Heart right ventricle (tissue), 16 donors: ENCODE measurements at regions not wholly inside any gene's neighbourhood (a gene's known extent, or its start where the extent isn't known, plus 50 kb on each side); places are given as distances from the start of the nearest gene placed in this dataset.

ENCODE experiments used
- ATAC-seq, 8 donors: fragments of 200-7000 bp; cut with Tn5 transposase; one replicate each; pipeline ENCODE4 v1.9.1; 2020; ENCODE audit warnings: mild to moderate bottlenecking in 8 of 8, moderate library complexity in 8 of 8, moderate number of reproducible peaks in 1 of 8
- DNase-seq, 2 donors: peaks; one replicate each; pipeline ENCODE4 v3.0.0-alpha.2; 2020
- H3K27ac ChIP-seq, 10 donors: fragments of 200-600 bp; sonication (generic) in 2 of 10; one replicate each; pipeline versions ENCODE4 v1.5.0 to v1.8.0; 2020 to 2022; ENCODE audit warnings: mild to moderate bottlenecking in 3 of 10
- H3K27me3 ChIP-seq, 7 donors: fragments of 200-600 bp; one replicate each; pipeline ENCODE4 v1.8.0; 2021 to 2022; ENCODE audit warnings: mild to moderate bottlenecking in 2 of 7
- H3K36me3 ChIP-seq, 9 donors: fragments of 200-600 bp; sonication (generic) in 1 of 9; one replicate each; pipeline versions ENCODE4 v1.5.0 to v1.8.0; 2020 to 2022; ENCODE audit warnings: mild to moderate bottlenecking in 2 of 9
- H3K4me1 ChIP-seq, 9 donors: fragments of 200-600 bp; sonication (generic) in 1 of 9; one replicate each; pipeline versions ENCODE4 v1.5.0 to v1.8.0; 2020 to 2022; ENCODE audit warnings: mild to moderate bottlenecking in 4 of 9
- H3K4me3 ChIP-seq, 10 donors: fragments of 200-600 bp; sonication (generic) in 2 of 10; one replicate each; pipeline versions ENCODE4 v1.5.0 to v1.8.0; 2020 to 2022; ENCODE audit warnings: mild to moderate bottlenecking in 7 of 10, moderate library complexity in 2 of 10
- H3K9me3 ChIP-seq, 11 donors: fragments of 200-600 bp in 10 of 11; sonication (generic) in 2 of 11; one replicate each; pipeline versions ENCODE4 v1.5.0 to v1.8.0; 2013 to 2022; ENCODE audit warnings: mild to moderate bottlenecking in 2 of 11, control low read depth in 1 of 11, moderate library complexity in 1 of 11
- WGBS, 2 donors: extraction: QIAGEN DNeasy Blood & Tissue Kit; methylation state at CpG; one replicate each; pipeline ENCODE4 v1.1.7; 2013; ENCODE audit warnings: inconsistent platforms in 1 of 2; 5-methylcytosine and 5-hydroxymethylcytosine counted together
- intact Hi-C, 10 donors: fragments of 100-400 bp; cut with DNase I; formaldehyde crosslinking; loops; one replicate each; pipeline versions ENCODE4 v1.11.1 to v1.14.2; 2022
- TF ChIP-seq, protein P1 (sequence below), 9 donors: fragments of 200-600 bp; sonication (generic) in 2 of 9; IDR thresholded peaks; one replicate each; pipeline versions ENCODE4 v1.5.0 to v1.8.0; 2021 to 2022; ENCODE audit warnings: antibody characterized with exemption in 9 of 9, mild to moderate bottlenecking in 5 of 9, moderate library complexity in 1 of 9
- donor health status: Arrhythmogenic right ventricular cardiomyopathy.
- donor health status: ischemic (EF 13 %, LVEDD 7.1; RV severe dilation, severe dysfunction).
- donor health status: healthy with polysubstance abuse.
- donor health status: DM: no; HTN: yes; CAD: no.
- donor health status: DM: no; HTN: no; CAD: no.
- donor health status: ischemic (EF 25% LVEDD 6.9; RV normal size, moderate dysfunction).
- donor health status: ischemic (EF 25% LVEDD 5.7; RV mildly dilated, moderate dysfunction).
- donor health status: healthy.
- donor health status: DM: yes; HTN: yes; CAD: no.
- donor health status: Ischemic cardiomyopathy.
- donor health status: ischemic (EF 35%, LVEDD 5.7; RV mildly dilated, moderate dysfunction).
- donor health status: nonischemic (EF 11% LVEDD 7.7; RV severe dilation, severe dysfunction).
- donor health status: DM: yes; HTN: yes; CAD: no.
- donor health status: PGD.
- donor health status: ischemic (EF 29% LVEDD 5.4; RV normal size, mild dysfunction).
- donor health status: nonischemic (EF 23%, LVEDD 6.1; RV moderate dilation, normal function).

DNA sequence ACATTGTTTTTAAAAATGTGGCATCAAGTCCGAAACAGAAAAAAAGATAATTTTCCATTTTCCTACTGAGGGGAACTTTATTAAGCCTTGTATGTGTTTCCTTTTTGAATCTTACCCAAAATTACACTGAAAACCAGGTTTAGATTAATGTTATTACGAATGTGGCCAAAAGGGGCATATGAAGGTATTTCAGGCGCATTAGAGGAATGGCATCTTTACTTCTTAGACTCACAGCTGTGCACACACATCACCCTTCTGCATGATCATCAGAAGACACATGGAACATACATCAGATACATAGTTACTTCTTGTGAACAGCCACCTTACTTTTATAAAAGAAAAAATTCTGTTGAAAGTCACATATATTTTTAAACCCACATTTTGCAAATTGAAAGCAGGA lies 58.6 kb upstream of the ZPBP start:
- Histone ChIP-seq H3K27me3 (peaks cover 0 to 9% (median 3%) of the 10 kb centered on the region in 7 donors), H3K36me3 (no peaks in the 10 kb centered on the region), H3K4me1 (peaks cover 0 to 6% (median 0%) of the 10 kb centered on the region in 9 donors), H3K27ac (no peak overlapping the region), H3K4me3 (no peak overlapping the region), H3K9me3 (no peaks in the 10 kb centered on the region)
- intact Hi-C loops = no loop called here
- TF ChIP-seq, protein P1, sequence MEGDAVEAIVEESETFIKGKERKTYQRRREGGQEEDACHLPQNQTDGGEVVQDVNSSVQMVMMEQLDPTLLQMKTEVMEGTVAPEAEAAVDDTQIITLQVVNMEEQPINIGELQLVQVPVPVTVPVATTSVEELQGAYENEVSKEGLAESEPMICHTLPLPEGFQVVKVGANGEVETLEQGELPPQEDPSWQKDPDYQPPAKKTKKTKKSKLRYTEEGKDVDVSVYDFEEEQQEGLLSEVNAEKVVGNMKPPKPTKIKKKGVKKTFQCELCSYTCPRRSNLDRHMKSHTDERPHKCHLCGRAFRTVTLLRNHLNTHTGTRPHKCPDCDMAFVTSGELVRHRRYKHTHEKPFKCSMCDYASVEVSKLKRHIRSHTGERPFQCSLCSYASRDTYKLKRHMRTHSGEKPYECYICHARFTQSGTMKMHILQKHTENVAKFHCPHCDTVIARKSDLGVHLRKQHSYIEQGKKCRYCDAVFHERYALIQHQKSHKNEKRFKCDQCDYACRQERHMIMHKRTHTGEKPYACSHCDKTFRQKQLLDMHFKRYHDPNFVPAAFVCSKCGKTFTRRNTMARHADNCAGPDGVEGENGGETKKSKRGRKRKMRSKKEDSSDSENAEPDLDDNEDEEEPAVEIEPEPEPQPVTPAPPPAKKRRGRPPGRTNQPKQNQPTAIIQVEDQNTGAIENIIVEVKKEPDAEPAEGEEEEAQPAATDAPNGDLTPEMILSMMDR (IDR thresholded peaks at IDR 0.05) = no peak
- no peak for ATAC-seq
- no peak for DNase-seq
- WGBS, 2 donors = 53 to 58% methylated on average over 3 of the region's 3 CpGs

DNA sequence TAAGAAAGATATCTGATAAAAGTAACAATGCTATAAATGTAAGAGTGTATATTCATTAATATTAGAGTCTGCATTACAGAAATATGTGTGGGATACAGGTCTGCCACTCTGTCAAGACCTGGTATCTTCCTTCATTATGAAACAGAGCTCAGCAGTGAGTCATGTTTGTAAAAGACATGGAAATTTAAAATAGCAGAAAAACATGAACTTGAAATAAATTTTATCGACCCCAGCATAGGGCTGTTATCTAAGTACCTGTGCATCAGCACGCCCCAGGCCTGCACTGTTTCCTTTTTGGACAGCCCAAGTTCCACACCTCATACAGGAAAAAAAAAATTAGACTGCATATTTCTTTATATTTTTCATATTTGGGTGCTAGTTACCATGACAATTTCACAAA lies 58.0 kb upstream of the ZPBP start:
- Histone ChIP-seq H3K9me3 (no peaks in the 10 kb centered on the region), H3K27ac (no peak overlapping the region), H3K27me3 (peaks cover 0 to 11% (median 6%) of the 10 kb centered on the region in 7 donors), H3K36me3 (no peaks in the 10 kb centered on the region), H3K4me3 (no peak overlapping the region), H3K4me1 (peaks cover 0 to 6% (median 0%) of the 10 kb centered on the region in 9 donors)
- TF ChIP-seq, protein P1 (IDR thresholded peaks at IDR 0.05) = no peak
- 62% methylated on average over 2 of the region's 2 CpGs for WGBS, 2 donors
- intact Hi-C loops = no loop called here
- ATAC-seq = no peak
- DNase-seq = no peak

DNA sequence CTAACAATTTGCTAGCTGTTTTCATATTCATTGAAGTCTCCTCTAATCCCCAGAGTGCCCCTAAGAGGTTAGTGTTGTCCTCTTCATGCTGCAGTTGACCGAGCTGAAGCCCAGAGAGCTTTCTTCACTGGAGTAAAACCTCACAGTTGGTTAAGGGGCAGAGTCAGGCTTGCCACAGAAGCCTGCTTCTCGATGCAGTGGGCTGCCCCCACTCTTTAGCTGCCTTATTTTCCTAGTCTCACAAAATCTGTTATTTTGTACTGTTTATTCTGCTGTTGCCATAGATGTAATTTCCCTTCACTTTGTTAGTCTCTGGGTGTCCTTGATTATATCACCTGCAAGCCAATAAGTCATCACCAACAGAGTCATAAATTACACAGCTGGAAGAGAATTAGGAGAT lies 56.3 kb upstream of the ZPBP start:
- WGBS, 2 donors = 55 to 59% methylated on average over 2 of the region's 2 CpGs
- no peaks in the 10 kb centered on the region for H3K36me3 ChIP-seq
- H3K4me3 ChIP-seq = no peak overlapping the region
- intact Hi-C loops = loop anchor here in 1 of 10 donors (10.0 kb wide), 1 partner anchor 265 kb away; no protein-coding TSS in a partner anchor
- no peak for ATAC-seq
- H3K27me3 ChIP-seq = peaks cover 0 to 18% (median 6%) of the 10 kb centered on the region in 7 donors
- no peak overlapping the region for H3K27ac ChIP-seq
- H3K4me1 ChIP-seq = peaks cover 0 to 6% (median 0%) of the 10 kb centered on the region in 9 donors
- DNase-seq = no peak
- H3K9me3 ChIP-seq = no peaks in the 10 kb centered on the region
- TF ChIP-seq, protein P1 (IDR thresholded peaks at IDR 0.05) = no peak

DNA sequence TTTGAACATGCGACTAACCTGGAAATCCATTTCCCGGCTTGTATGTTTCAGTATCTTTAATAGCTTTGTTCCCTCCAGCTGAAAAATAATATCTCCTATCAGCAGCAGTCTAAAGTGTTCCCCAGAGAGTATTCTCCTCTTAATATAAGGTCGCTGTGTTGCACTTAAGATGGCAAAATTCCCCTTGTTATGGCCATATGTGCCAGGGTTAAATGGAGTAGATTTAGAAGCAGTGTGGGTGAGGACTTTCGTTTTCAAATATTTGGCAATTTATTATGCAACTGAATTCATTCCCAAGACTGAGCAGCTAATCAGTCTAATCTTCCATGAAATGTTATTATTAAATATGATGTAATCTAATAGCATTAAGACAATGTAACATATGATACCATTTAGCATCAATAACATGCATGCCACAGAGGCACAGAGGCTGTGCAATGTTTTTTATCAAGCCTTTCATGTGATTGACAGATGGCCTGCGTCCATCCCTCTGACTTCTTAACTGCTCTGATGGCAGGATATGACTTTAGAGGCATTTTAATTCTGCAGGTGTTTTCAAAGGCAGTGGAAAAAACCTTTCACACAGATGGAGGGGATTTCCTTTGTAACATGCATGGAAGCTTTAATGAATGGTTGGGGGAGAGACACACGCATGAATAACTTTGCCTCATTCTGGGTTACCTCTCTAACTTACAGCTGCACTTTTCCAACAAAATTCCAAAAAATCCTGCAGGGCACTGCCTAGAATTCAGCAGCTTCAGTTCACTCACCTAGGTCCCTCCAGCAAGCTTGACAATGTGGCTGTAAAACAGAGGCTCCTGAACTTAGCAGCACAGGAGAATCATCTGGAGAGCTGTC lies 55.1 kb upstream of the ZPBP start:
- Histone ChIP-seq H3K9me3 (no peaks in the 10 kb centered on the region), H3K27me3 (peaks cover 0 to 18% (median 6%) of the 10 kb centered on the region in 7 donors), H3K36me3 (no peaks in the 10 kb centered on the region), H3K4me3 (no peak overlapping the region), H3K27ac (no peak overlapping the region), H3K4me1 (peaks cover 0 to 6% (median 0%) of the 10 kb centered on the region in 9 donors)
- intact Hi-C loops = loop anchor here in 1 of 10 donors (10.0 kb wide), 1 partner anchor 267 kb away; no protein-coding TSS in a partner anchor
- no peak for ATAC-seq
- 44 to 52% methylated on average over 6 of the region's 6 CpGs for WGBS, 2 donors
- TF ChIP-seq, protein P1 (IDR thresholded peaks at IDR 0.05) = no peak
- DNase-seq = no peak
